ENCODE measurements at regions not wholly inside any gene's neighbourhood (a gene's known extent, or its start where the extent isn't known, plus 50 kb on each side); places are given as distances from the start of the nearest gene placed in this dataset.

- Histone ChIP-seq H3K4me1 (ENCODE audit: insufficient read depth) (no peaks in the 10 kb centered on the region), H3K4me3 (no peak overlapping the region), H3K79me2 (replicated peaks; ENCODE audit: insufficient read depth) (no peaks in the 10 kb centered on the region), H4K20me1 (replicated peaks; ENCODE audit: insufficient read depth) (no peaks in the 10 kb centered on the region), H3K27me3 (ENCODE audit: insufficient read depth) (no peaks in the 10 kb centered on the region), H2AFZ (no peak overlapping the region), H3K36me3 (ENCODE audit: insufficient read depth) (no peaks in the 10 kb centered on the region), H3F3A (replicated peaks; ENCODE audit: low read depth) (no peaks in the 10 kb centered on the region), H3K9me2 (ENCODE audit: insufficient read depth) (no peaks in the 10 kb centered on the region), H3K27ac (ENCODE audit: low read depth) (no peak overlapping the region), H3K4me2 (no peak overlapping the region)
- Mint-ChIP-seq H3K27ac (no peak overlapping the region), H3K36me3 (ENCODE audit: low read depth) (no peaks in the 10 kb centered on the region), H3K4me3 (no peak overlapping the region), H3K9me3 (no peaks in the 10 kb centered on the region), H3K4me1 (peaks cover 3% of the 10 kb centered on the region; the same call in 2 of the 3 replicates), H3K27me3 (ENCODE audit: insufficient read depth, low read depth, poor library complexity) (no peaks in the 10 kb centered on the region)
- ATAC-seq, result no peak
- no peak for TF ChIP-seq REST (IDR thresholded peaks at IDR 0.05; ENCODE audit: unreplicated experiment)
- TF ChIP-seq NANOG (IDR thresholded peaks at IDR 0.05; ENCODE audit: borderline replicate concordance), result no peak
- TF ChIP-seq ZNF462 (CRISPR knock-in tag; IDR thresholded peaks at IDR 0.05), result no peak
- no peak for TF ChIP-seq POLR2AphosphoS5 (IDR thresholded peaks at IDR 0.05; ENCODE audit: low read depth)
- no peak for TF ChIP-seq ZNF331 (CRISPR knock-in tag; IDR thresholded peaks at IDR 0.05; ENCODE audit: low read depth)
- DNase-seq (ENCODE audit: low spot score), result no peak
These were observed 248.3 kb upstream of the KCNN2 start for GRCh38 chr5:114113604-114114003.
